ENCODE measurements at regions not wholly inside any gene's neighbourhood (a gene's known extent, or its start where the extent isn't known, plus 50 kb on each side); places are given as distances from the start of the nearest gene placed in this dataset.

GRCh38 chr9:17990602-17991001, 411.7 kb downstream of the SH3GL2 start:
- no peak for TF ChIP-seq CTCF (IDR thresholded peaks at IDR 0.05; ENCODE audit: insufficient read depth in 1 of 2, low read depth in 1 of 2, low read length in 1 of 2, severe bottlenecking in 1 of 2, unreplicated experiment in 1 of 2)

GRCh38 chr9:17993024-17993423, 414.2 kb downstream of the SH3GL2 start:
- H3K4me3 Mint-ChIP-seq (ENCODE audit: unreplicated experiment) = no peak overlapping the region
- CTCF ChIA-PET = no interaction called here
- DNase-seq = no peak
- BruUV-seq (replicated peaks) = no TSS peak
- POLR2A ChIA-PET = no interaction called here
- Histone ChIP-seq H3K27me3 (replicated peaks; ENCODE audit: control insufficient read depth, insufficient read depth, low read length) (no peaks in the 10 kb centered on the region), H3K4me1 (no peaks in the 10 kb centered on the region), H3K36me3 (ENCODE audit: control insufficient read depth, insufficient read depth, low read length) (no peaks in the 10 kb centered on the region), H3K4me3 (ENCODE audit: low read depth, low read length) (no peak overlapping the region), H3K9me3 (no peaks in the 10 kb centered on the region)
- no peaks in the 10 kb centered on the region for H3K27me3 Mint-ChIP-seq (ENCODE audit: insufficient read depth, unreplicated experiment)
- no peak overlapping the region for H3K27ac Mint-ChIP-seq (ENCODE audit: unreplicated experiment)
- no peaks in the 10 kb centered on the region for H3K36me3 Mint-ChIP-seq (ENCODE audit: insufficient read depth, unreplicated experiment)
- TF ChIP-seq CTCF (IDR thresholded peaks at IDR 0.05; ENCODE audit: insufficient read depth in 1 of 2, low read depth in 1 of 2, low read length in 1 of 2, severe bottlenecking in 1 of 2, unreplicated experiment in 1 of 2) = no peak
- intact Hi-C loops (cut with micrococcal nuclease; ENCODE audit: unreplicated experiment) = no loop called here
- no peaks in the 10 kb centered on the region for H3K9me3 Mint-ChIP-seq (ENCODE audit: unreplicated experiment)
- no peaks in the 10 kb centered on the region for H3K4me1 Mint-ChIP-seq (ENCODE audit: low read depth, unreplicated experiment)

More at GRCh38 chr9:17990602-17991001, 411.7 kb downstream of the SH3GL2 start:
- Histone ChIP-seq H3K27me3 (replicated peaks; ENCODE audit: control insufficient read depth, insufficient read depth, low read length) (no peaks in the 10 kb centered on the region), H3K9me3 (no peaks in the 10 kb centered on the region), H3K36me3 (ENCODE audit: control insufficient read depth, insufficient read depth, low read length) (no peaks in the 10 kb centered on the region), H3K4me1 (no peaks in the 10 kb centered on the region), H3K4me3 (ENCODE audit: low read depth, low read length) (no peak overlapping the region)
- ChIA-PET POLR2A (no interaction called here), CTCF (no interaction called here)
- DNase-seq = no peak
- no TSS peak for BruUV-seq (replicated peaks)
- Mint-ChIP-seq H3K27ac (ENCODE audit: unreplicated experiment) (no peak overlapping the region), H3K4me3 (ENCODE audit: unreplicated experiment) (no peak overlapping the region), H3K4me1 (ENCODE audit: low read depth, unreplicated experiment) (no peaks in the 10 kb centered on the region), H3K27me3 (ENCODE audit: insufficient read depth, unreplicated experiment) (no peaks in the 10 kb centered on the region), H3K9me3 (ENCODE audit: unreplicated experiment) (no peaks in the 10 kb centered on the region), H3K36me3 (ENCODE audit: insufficient read depth, unreplicated experiment) (no peaks in the 10 kb centered on the region)
- intact Hi-C loops (cut with micrococcal nuclease; ENCODE audit: unreplicated experiment) = no loop called here

DNA sequence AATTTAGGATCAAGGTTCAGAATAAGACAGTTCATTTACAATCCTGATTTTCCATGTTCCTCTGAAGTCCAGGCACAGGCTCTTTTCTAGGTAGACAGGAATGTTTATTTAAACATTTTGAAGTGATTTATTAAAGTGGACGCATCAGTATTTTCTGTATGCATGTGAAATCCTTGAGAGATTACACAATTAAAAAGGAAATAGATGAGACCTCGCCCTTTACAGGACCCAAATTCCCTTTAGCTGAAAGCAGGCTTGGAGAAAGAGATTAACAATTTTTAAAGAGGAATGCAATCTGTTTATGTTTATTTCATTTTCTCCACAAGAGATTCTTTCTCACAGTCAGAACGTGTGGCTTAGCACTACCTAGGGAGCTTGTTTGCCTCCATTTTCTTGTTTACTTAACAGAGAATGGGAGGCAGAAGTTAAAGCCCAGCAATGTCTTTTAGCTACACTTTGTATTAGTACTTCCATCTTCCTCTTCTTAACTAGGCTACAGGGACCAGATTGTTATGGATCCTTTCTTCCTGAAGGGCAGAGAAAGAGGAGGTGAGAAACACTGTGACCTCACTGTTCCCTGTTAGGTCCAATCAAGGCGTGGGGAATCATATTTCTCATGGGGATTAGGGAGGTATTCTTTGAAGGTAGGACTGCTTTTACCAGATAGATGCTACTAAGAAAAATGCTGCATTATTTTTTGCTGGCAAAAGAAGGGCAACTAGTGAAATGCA, 416.0 kb downstream of the SH3GL2 start:
- Mint-ChIP-seq H3K27me3 (ENCODE audit: insufficient read depth, unreplicated experiment) (no peaks in the 10 kb centered on the region), H3K36me3 (ENCODE audit: insufficient read depth, unreplicated experiment) (no peaks in the 10 kb centered on the region), H3K4me3 (ENCODE audit: unreplicated experiment) (no peak overlapping the region), H3K4me1 (ENCODE audit: low read depth, unreplicated experiment) (no peaks in the 10 kb centered on the region), H3K27ac (ENCODE audit: unreplicated experiment) (no peak overlapping the region), H3K9me3 (ENCODE audit: unreplicated experiment) (no peaks in the 10 kb centered on the region)
- CTCF ChIA-PET = no interaction called here
- no peak for DNase-seq
- TF ChIP-seq CTCF (IDR thresholded peaks at IDR 0.05; ENCODE audit: insufficient read depth in 1 of 2, low read depth in 1 of 2, low read length in 1 of 2, severe bottlenecking in 1 of 2, unreplicated experiment in 1 of 2) = no peak
- no TSS peak for BruUV-seq (replicated peaks)
- Histone ChIP-seq H3K4me3 (ENCODE audit: low read depth, low read length) (no peak overlapping the region), H3K36me3 (ENCODE audit: control insufficient read depth, insufficient read depth, low read length) (no peaks in the 10 kb centered on the region), H3K9me3 (no peaks in the 10 kb centered on the region), H3K4me1 (no peaks in the 10 kb centered on the region), H3K27me3 (replicated peaks; ENCODE audit: control insufficient read depth, insufficient read depth, low read length) (no peaks in the 10 kb centered on the region)
- intact Hi-C loops (cut with micrococcal nuclease; ENCODE audit: unreplicated experiment) = no loop called here
- POLR2A ChIA-PET = no interaction called here
